SW480 (cell line): ENCODE measurements at regions not wholly inside any gene's neighbourhood (a gene's known extent, or its start where the extent isn't known, plus 50 kb on each side); places are given as distances from the start of the nearest gene placed in this dataset.

ENCODE experiments used
- DNase-seq: peaks from one replicate; pipeline ENCODE4 v3.0.0-alpha.2; 2016; ENCODE audit warnings: low spot score

GRCh38 chr6:85127696-85128243 is 322.1 kb upstream of the NT5E start:
- no peak for DNase-seq

DNA sequence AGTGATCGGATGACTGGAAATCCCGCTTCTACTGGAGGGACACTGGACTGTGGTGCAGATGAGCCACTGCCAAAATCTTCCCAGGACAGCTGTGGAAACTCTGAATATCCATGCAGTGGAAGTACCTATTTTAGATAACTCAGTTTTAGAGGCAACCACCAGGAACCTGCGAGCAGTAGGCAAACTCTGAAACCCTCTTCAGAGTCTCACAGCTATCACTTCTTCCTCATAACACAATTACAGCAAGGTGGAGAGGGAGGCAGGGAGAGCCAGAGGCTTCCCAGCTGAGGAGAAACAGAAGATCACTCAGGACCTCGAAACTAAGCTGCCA is 322.8 kb upstream of the NT5E start:
- no peak for DNase-seq

DNA sequence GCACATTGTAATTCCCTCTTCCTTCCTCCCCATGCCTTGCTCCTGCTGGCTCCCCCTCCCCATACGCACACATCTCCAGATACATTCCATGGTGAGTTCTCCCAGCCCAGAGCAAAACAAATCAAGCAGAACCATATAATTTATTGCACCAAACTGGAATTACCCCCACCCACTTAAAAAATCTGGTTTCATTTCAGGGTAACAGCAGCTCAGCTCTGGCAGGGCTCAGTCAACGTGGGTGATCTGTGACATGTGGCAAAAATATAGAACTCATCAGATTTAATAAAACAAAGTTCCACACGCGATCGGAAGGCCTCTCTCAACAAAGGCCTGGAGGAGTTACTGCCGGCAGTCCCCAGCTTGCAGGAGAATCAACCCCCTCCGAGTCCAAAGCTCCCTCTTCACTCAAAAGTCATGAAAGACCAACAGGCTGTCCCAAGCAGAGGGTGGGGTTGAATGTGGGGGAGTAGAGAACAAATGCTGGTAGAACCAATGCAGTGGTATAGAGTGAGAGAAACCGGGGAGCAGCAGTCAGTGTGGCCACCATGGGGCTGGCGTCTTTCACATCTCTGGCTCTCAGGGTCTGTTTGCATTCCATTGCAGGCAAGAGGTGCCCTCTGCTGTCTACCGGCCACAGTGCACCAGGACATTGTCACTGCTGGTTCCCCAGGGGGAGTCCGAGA is 323.3 kb upstream of the NT5E start:
- DNase-seq = peak; percentile 61

GRCh38 chr6:85125526-85125925 is 324.4 kb upstream of the NT5E start:
- DNase-seq = no peak

GRCh38 chr6:85124472-85125354 is 325.2 kb upstream of the NT5E start:
- DNase-seq = peak; percentile 43

DNA sequence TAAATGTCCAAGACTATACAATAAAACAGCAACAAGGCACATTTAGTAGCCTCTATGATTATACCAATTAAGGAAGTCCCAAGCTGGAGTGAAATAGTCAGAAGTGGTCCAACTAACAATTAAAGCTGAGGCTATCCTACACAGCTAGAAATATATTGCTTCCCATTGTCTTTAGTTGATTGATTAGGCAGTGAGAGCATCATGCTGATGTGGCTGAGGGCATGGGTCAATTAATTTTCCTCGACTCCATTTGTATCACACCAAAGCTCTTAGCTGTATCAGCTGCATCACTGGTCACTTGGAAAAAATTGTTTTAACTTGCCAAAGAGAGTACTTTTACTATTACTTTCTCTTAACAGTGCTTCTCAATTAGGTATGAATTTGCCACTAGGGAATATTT is 328.7 kb upstream of the NT5E start:
- no peak for DNase-seq

DNA sequence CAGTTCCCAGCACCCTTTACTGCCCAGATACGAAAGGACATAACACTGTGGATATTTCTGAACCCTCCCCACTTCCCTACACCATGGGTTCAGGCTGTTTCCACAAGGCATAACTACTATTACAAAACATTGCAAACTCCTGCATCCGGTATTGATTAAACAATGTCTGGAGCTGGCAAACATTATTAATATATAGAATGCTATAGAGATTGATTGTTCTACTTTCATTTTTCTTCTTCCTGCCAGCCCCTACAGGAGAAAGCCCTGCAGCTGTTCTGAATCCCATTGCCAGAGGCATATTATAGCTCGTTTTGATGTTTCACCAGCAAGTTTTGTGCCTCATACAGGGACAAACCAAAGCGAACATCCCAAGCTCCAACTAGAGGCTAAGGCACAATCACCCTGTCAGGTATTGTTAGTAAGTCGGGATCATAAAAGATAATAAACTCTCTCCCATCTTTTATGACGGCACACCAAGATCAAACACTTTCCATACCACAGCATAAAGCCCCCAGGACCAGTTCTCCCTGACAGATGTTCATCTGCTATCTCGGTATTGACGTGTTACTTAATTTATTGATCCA is 331.1 kb upstream of the NT5E start:
- no peak for DNase-seq

DNA sequence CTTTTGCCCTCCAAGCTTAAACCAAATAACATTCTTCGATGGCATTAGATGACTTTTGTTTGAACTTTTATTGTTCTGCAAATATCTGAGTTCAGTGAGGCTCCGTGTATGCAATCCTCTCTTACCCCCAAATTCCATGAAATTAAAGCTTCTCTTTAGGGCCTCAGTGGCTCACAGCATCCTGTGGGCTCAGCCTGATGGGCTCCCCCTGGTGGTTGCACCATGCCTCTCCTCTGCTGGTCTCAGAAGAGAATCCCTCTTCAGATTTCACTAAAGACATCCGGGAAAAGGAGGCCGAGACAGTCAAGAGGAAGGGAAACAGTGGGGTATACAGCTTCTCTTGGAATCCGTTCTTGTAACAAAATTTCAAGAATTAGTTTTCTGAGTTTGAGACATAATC is 331.6 kb upstream of the NT5E start:
- DNase-seq = no peak

GRCh38 chr6:85116475-85116874 is 333.4 kb upstream of the NT5E start:
- no peak for DNase-seq

DNA sequence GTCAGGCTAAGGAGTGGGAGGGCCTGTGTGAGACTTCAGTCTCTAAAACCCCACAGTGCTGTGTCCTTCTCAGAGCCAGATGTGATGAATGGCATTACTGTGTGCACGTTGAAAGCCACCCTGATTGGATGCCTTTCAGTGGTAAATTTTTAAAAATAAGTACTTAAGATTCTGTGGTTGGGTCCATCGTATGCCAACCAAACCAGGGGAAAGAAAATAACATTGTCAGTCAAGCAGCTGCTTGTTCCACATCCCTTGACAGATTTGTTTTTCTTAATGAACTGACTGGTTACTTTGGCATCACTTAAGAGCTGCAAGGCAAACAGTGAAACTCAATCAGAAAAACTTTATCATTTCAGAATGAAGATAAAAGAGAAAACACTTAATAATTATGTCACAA is 334.0 kb upstream of the NT5E start:
- no peak for DNase-seq

GRCh38 chr6:85115376-85115775 is 334.5 kb upstream of the NT5E start:
- no peak for DNase-seq

- no peak for DNase-seq
Observed at GRCh38 chr6:85114581-85114935, 335.3 kb upstream of the NT5E start.

DNA sequence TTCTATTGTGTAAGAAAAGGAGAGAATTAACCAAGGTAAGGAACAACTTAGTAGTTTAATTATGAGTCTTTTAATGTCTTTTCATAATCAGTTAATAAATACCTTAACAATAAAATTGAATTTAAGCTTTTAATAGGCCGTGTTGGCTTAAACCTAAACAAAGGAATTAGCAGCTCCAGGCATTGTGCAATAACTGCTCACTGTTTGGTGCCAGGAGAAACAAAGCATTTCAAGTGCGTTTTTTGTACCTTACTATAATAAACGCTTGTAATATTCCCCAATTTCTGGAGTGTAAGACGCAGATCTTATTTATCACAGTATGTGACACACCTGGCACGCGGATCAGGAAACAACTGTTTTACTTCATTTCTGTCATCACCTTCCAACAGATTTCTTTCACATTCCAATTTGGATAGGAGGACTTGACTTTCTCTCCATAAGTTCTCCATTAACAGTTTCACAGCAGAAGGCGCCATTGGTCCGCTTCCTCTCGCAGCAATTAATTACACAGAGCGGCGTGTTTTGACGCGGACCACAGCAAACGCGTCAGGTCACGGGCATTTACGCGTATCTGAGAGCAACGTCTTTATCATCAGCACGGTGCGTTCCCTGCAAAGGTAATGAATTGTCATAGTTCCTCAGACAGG is 335.8 kb upstream of the NT5E start:
- DNase-seq = no peak

DNA sequence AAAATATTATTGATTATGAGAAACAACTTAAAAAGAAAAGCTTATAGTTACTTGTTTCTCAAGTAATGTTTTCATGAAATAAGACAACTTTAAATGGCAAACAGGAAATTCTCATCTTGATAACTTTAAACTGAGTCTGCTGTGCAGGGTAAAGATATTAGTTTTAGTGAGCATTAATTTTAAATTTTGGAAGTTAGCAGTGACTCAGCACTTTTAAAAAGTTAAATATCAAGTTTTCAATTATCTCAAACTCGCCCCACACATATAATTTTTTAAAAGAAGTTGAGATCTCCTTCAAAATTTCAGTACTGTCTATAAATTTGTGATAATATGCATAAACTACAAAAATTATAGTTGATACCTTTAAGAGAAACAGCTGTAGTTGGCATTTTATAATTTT is 337.3 kb upstream of the NT5E start:
- DNase-seq = no peak

DNA sequence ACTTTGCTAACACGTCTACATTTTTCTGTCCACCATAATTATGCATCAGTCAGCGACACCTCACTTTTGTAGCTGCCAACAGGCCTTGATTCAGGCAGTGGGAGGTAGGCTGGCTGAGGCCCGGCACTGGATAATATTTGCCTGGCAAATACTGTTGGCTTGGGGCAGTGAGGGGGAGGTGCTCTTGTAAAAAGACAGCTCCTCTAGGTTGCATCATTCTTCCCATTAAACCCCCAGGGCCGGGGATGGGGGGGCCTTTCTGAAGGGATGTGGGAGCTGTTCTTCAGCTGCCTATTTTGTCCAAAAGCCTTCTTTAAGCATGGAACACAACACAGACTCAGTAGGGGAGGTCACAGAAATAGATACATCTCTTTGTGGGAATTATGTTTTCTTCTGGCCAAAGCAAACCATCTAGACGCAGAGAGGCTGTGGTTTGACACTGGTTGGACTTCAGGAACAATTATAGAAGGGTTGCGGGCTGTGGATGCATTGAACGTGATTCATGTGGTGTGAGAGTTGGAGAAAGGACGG is 338.3 kb upstream of the NT5E start:
- DNase-seq = peak; percentile 4

DNA sequence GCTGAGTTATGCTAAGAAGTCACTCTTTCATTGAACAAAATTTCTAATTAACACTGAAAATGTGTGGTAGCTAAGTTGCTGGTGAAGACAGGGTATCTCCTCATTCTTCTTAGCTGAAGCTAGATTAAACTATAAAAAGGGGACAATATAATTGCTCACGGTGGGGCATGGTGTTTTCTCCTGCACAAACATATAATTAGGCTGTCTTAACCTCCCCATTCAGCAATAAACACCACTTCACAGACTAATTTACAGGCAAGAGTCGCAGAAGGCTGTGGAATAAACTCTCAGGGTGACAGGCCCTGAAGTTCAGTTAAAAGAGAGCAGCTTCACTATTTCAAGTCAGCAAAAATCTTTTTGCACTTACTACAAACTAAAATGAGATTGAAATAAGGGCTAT is 338.9 kb upstream of the NT5E start:
- DNase-seq = no peak

- no peak for DNase-seq
Observed at GRCh38 chr6:85107701-85108100, 342.2 kb upstream of the NT5E start.

DNA sequence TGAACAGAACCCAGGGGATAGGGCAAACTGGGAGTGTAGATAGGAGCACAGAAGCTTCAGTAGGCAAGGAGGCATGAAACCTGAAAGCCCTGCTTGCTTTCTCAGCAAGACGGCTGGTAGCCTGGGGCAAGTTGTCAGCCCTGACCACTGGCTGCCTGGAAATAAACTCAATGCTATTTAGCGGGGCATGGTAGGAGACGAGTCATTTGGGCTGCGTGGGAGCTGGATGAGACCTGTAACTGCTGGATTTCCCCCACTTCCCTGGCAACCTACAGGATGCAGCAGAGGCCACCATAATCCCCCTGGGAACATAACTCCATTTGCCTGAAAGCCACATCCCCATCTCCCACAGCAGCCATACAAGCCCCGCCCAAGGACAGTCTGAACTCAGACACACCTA is 332.6 kb upstream of the TBX18 start:
- no peak for DNase-seq

DNA sequence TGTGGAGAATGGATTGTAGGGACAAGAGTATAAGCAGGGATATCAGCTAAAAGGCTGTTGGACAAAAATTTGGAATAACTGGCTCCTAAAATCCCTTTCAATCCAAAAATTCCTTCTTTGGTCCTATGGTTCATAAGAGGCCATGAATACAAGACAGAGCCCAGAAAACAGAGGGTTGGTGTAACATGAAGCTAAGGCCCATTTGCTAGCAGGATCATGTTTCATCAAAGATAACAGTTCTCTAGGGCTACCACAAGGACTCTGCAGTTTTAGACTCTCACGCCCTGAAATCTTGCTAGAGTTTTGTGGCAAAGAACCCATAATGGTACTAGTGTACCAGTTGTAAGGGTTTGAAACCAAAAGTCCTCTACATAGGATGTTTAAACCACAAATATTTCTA is 327.8 kb upstream of the TBX18 start:
- no peak for DNase-seq

DNA sequence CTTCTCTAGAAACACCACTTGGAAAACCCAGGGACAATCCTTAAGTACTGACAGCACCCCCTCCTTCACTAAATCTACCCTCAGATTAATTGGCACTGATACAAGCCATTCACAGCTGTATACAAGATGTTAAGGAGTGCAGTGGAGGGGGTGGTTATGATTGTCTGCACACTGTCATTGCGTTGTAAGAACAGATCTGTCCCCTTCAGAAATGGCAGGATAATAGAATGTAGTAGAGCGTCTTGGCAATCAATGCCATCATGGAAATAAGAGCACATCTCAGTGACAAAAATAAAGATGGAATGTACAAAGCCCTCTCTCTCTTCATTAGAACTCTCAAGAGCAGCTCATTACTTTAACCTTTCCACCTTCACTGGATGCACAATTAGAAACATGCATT is 324.9 kb upstream of the TBX18 start:
- DNase-seq = no peak

- no peak for DNase-seq
Observed at GRCh38 chr6:85085875-85086274, 321.5 kb upstream of the TBX18 start.

GRCh38 chr6:85081102-85081501 is 316.7 kb upstream of the TBX18 start:
- no peak for DNase-seq
